ENCODE measurements at regions not wholly inside any gene's neighbourhood (a gene's known extent, or its start where the extent isn't known, plus 50 kb on each side); places are given as distances from the start of the nearest gene placed in this dataset.
"Not testable (repeated sequence)": the region's sequence is repeated elsewhere in the genome, so short reads cannot be mapped to it uniquely, and the experiment has no call there.

DNA sequence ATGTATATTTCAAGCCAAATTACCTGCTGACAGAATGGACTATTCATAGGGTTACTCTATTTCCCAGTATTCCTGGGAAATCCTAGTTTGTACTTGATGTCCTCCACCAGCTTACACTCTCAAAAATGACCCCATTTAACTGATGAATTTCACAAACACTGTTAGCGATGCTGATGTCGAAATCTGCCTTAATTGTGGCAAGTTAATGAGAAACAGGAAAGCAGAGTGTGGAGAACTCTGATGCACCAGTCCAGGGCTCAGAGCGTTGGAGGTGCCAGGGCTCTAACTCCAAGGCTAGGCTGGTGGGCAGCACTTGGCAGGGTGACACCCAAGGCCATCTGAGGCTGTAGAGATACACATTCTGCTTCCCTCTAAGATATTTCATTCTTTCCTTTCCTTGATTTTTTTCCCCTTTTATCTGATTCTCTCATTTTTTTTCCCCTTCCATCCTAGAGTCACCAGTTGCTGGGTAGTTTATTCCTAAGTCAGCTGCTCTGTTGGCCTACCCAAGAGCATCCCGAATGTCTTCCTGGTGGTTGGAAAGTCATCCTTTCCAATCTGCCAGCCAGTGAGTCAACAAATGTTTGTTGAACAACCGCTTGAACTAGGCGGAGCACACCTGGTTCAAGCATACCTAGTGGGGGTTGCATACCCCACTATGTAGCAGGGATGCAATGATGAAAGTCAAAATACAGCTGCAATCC, 525.0 kb upstream of the NRP1 start:
- H3K4me1 ChIP-seq: no peaks in the 10 kb centered on the region
- H3K9me3 ChIP-seq: no peaks in the 10 kb centered on the region
- no peak overlapping the region for H3K4me2 ChIP-seq
- no peak overlapping the region for H3K9ac ChIP-seq
- no peaks in the 10 kb centered on the region for H4K20me1 ChIP-seq
- TF ChIP-seq Cebpa-rat (IDR thresholded peaks at IDR 0.05): no peak
- H3K4me3 ChIP-seq: no peak overlapping the region
- H3K36me3 ChIP-seq: no peaks in the 10 kb centered on the region
- no peaks in the 10 kb centered on the region for H3K27me3 ChIP-seq
- no peak overlapping the region for H3K27ac ChIP-seq

GRCh38 chr10:33858326-33858725, 523.9 kb upstream of the NRP1 start:
- Histone ChIP-seq H3K36me3 (no peaks in the 10 kb centered on the region), H3K4me1 (no peaks in the 10 kb centered on the region), H3K4me3 (no peak overlapping the region), H3K27ac (no peak overlapping the region), H4K20me1 (no peaks in the 10 kb centered on the region), H3K9me3 (no peaks in the 10 kb centered on the region), H3K9ac (no peak overlapping the region), H3K4me2 (no peak overlapping the region), H3K27me3 (no peaks in the 10 kb centered on the region)
- no peak for TF ChIP-seq Cebpa-rat (IDR thresholded peaks at IDR 0.05)

GRCh38 chr10:33853221-33853620, 518.8 kb upstream of the NRP1 start:
- not testable (repeated sequence) for H3K4me2 ChIP-seq, H3K9ac ChIP-seq, H3K27me3 ChIP-seq, H3K9me3 ChIP-seq, H3K4me3 ChIP-seq, H3K27ac ChIP-seq, H4K20me1 ChIP-seq, H3K4me1 ChIP-seq, H3K36me3 ChIP-seq

- Histone ChIP-seq H3K4me3 (no peak overlapping the region), H3K9ac (no peak overlapping the region), H4K20me1 (no peaks in the 10 kb centered on the region), H3K9me3 (peaks cover 9% of the 10 kb centered on the region), H3K36me3 (no peaks in the 10 kb centered on the region), H3K27me3 (no peaks in the 10 kb centered on the region), H3K4me2 (no peak overlapping the region), H3K4me1 (no peaks in the 10 kb centered on the region), H3K27ac (no peak overlapping the region)
- no peak for TF ChIP-seq Cebpa-rat (IDR thresholded peaks at IDR 0.05)
These were observed 508.9 kb upstream of the NRP1 start for GRCh38 chr10:33843379-33843778.

GRCh38 chr10:33841678-33842077, 507.2 kb upstream of the NRP1 start:
- no peak overlapping the region for H3K27ac ChIP-seq
- H3K36me3 ChIP-seq: no peaks in the 10 kb centered on the region
- no peak overlapping the region for H3K4me2 ChIP-seq
- H3K4me3 ChIP-seq: no peak overlapping the region
- H3K4me1 ChIP-seq: no peaks in the 10 kb centered on the region
- TF ChIP-seq Cebpa-rat (IDR thresholded peaks at IDR 0.05): no peak
- H3K9ac ChIP-seq: no peak overlapping the region
- no peaks in the 10 kb centered on the region for H4K20me1 ChIP-seq
- H3K27me3 ChIP-seq: no peaks in the 10 kb centered on the region
- peaks cover 9% of the 10 kb centered on the region for H3K9me3 ChIP-seq

DNA sequence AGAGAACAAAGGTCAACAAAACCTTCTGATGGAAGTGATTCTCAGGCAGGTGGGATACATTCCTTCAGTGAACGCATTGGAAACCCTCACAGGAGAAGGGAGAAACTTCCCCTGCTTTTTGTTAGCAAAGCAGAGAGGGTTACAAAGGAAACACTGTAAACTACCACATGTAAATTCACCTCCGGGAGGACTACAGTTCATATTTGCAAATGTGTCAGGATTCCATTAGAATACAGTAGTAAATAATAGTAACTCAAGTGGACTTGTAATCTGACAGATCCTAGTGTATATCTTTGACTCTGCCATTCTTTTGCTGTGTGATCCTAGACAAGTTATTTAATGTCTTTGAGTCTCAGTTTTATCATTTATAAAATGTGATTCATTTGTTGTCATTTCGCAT, 504.3 kb upstream of the NRP1 start:
- Histone ChIP-seq H3K36me3 (no peaks in the 10 kb centered on the region), H3K4me3 (no peak overlapping the region), H3K4me1 (no peaks in the 10 kb centered on the region), H3K27ac (no peak overlapping the region), H4K20me1 (no peaks in the 10 kb centered on the region), H3K27me3 (no peaks in the 10 kb centered on the region), H3K9ac (no peak overlapping the region), H3K4me2 (no peak overlapping the region), H3K9me3 (peaks cover 6% of the 10 kb centered on the region)
- TF ChIP-seq Cebpa-rat (IDR thresholded peaks at IDR 0.05): no peak

DNA sequence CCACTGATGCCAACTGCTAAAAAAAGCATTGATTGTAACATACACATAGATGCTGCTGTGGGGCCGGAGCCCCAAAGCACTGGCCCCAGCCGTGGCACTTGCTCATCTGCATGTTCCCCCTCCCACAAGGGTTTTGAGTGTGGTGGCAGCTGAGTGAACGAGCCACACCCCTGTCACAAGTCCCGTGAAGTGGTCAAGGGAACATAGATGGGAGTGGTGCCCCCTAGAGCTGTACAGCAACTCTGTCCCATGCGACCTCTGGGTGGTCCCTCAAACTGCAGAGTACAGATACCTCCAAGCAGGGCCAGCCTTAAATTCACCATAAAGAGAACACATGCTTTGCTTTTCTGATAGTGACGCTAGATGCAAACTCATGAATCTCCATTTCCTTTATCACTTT, 503.3 kb upstream of the NRP1 start:
- Histone ChIP-seq H3K27me3 (no peaks in the 10 kb centered on the region), H4K20me1 (no peaks in the 10 kb centered on the region), H3K4me1 (no peaks in the 10 kb centered on the region), H3K4me3 (no peak overlapping the region), H3K36me3 (no peaks in the 10 kb centered on the region), H3K9me3 (no peaks in the 10 kb centered on the region), H3K27ac (no peak overlapping the region), H3K9ac (no peak overlapping the region), H3K4me2 (no peak overlapping the region)
- TF ChIP-seq Cebpa-rat (IDR thresholded peaks at IDR 0.05): no peak

DNA sequence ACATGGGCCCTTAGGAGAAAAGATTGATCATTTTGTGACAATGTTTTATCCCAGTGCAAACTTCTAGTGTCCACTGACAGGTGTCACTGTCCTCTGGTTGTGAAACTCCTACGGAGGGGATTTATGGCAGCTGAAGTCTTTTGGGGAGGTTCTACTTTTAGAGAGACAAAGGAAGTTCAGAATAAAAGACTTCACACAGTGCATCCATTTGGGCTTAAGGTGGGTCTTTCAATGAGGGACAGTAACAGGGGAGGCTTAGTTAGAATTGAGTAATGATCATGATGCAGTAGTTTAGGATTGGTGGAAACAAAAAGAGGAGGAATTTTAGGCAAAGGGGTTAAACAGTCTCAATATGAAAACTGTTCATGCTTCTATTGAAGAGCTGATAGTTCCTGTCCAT, 501.1 kb upstream of the NRP1 start:
- H3K4me3 ChIP-seq: no peak overlapping the region
- H4K20me1 ChIP-seq: no peaks in the 10 kb centered on the region
- no peak overlapping the region for H3K4me2 ChIP-seq
- no peaks in the 10 kb centered on the region for H3K4me1 ChIP-seq
- H3K9ac ChIP-seq: no peak overlapping the region
- no peak for TF ChIP-seq Cebpa-rat (IDR thresholded peaks at IDR 0.05)
- H3K27ac ChIP-seq: no peak overlapping the region
- H3K27me3 ChIP-seq: no peaks in the 10 kb centered on the region
- H3K9me3 ChIP-seq: no peaks in the 10 kb centered on the region
- H3K36me3 ChIP-seq: no peaks in the 10 kb centered on the region

GRCh38 chr10:33833566-33833965, 499.1 kb upstream of the NRP1 start:
- H3K9me3 ChIP-seq: no peaks in the 10 kb centered on the region
- H4K20me1 ChIP-seq: no peaks in the 10 kb centered on the region
- no peaks in the 10 kb centered on the region for H3K27me3 ChIP-seq
- no peak overlapping the region for H3K4me2 ChIP-seq
- no peak overlapping the region for H3K27ac ChIP-seq
- no peaks in the 10 kb centered on the region for H3K36me3 ChIP-seq
- H3K4me1 ChIP-seq: no peaks in the 10 kb centered on the region
- no peak for TF ChIP-seq Cebpa-rat (IDR thresholded peaks at IDR 0.05)
- H3K4me3 ChIP-seq: no peak overlapping the region
- H3K9ac ChIP-seq: no peak overlapping the region

DNA sequence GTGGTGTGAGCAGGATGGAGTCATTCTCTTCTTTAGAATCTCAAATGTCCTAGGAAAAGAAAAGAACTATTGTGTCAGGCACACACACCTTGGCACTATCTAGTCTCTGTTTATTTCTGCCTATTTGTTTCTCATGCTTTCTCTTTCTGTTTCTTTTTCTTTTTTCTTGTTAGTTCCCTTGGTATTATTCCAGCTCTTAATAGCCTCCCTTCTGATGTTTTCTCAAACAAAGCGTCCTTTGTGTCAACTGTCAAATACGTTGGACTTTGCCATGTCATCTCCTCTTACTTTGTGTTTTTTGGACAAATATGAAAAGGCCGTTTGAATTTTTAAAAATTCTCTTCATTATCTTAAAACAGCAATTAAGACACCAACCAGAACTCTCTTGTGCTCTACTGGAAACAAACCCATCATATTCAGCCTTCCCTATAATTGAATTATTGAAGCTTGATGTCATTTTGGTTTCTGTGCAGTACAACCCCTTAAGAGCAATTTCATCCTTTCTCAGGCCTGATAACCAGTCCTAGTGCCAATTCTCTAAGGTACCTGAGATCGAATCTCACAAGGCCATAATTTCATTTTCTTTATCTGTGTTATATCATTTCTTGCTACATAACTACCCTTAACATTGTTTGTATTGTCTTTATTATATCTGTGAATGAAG, 497.8 kb upstream of the NRP1 start:
- H3K36me3 ChIP-seq: no peaks in the 10 kb centered on the region
- H4K20me1 ChIP-seq: no peaks in the 10 kb centered on the region
- no peak overlapping the region for H3K9ac ChIP-seq
- H3K27me3 ChIP-seq: no peaks in the 10 kb centered on the region
- no peaks in the 10 kb centered on the region for H3K9me3 ChIP-seq
- TF ChIP-seq Cebpa-rat (IDR thresholded peaks at IDR 0.05): no peak
- H3K4me1 ChIP-seq: no peaks in the 10 kb centered on the region
- H3K4me2 ChIP-seq: no peak overlapping the region
- H3K4me3 ChIP-seq: no peak overlapping the region
- no peak overlapping the region for H3K27ac ChIP-seq
